Uterus (tissue), 3 donors: ENCODE measurements at regions not wholly inside any gene's neighbourhood (a gene's known extent, or its start where the extent isn't known, plus 50 kb on each side); places are given as distances from the start of the nearest gene placed in this dataset.
"Not testable (repeated sequence)": the region's sequence is repeated elsewhere in the genome, so short reads cannot be mapped to it uniquely, and the experiment has no call there.

Experiments used
- DNase-seq, 2 donors: peaks; one replicate each; pipeline ENCODE4 v3.0.0-alpha.2; 2019 to 2020
- H3K27ac ChIP-seq, 2 donors: fragments of 200-600 bp; sonication (generic); 1 replicate in 1 of 2; 2 replicates in 1 of 2; pipeline ENCODE4 v1.5.1; 2016 to 2018
- H3K27me3 ChIP-seq, 2 donors: fragments of 200-600 bp; sonication (generic); one replicate each; pipeline ENCODE4 v1.5.1; 2018 to 2019; ENCODE audit warnings: control low read depth in 1 of 2
- H3K36me3 ChIP-seq, 2 donors: fragments of 200-600 bp; sonication (generic); one replicate each; pipeline ENCODE4 v1.5.1; 2019; ENCODE audit warnings: control low read depth in 1 of 2
- H3K4me1 ChIP-seq, 2 donors: fragments of 200-600 bp; sonication (generic); one replicate each; pipeline ENCODE4 v1.5.1; 2018 to 2019; ENCODE audit warnings: control low read depth in 1 of 2
- H3K4me3 ChIP-seq, 2 donors: fragments of 200-600 bp; sonication (generic); 1 replicate in 1 of 2; 2 replicates in 1 of 2; pipeline ENCODE4 v1.5.1; 2018 to 2019; ENCODE audit warnings: mild to moderate bottlenecking in 1 of 2
- H3K9me3 ChIP-seq, 2 donors: fragments of 200-600 bp; sonication (generic); one replicate each; pipeline ENCODE4 v1.5.1; 2019; ENCODE audit warnings: control low read depth in 1 of 2
- CTCF ChIP-seq, 4 experiments: fragments of 200-600 bp in 2 of 4; fragments of 450-650 bp in 2 of 4; sonication (generic) in 2 of 4; IDR thresholded peaks; one replicate each; pipeline ENCODE4 v1.5.1; 2016 to 2019; ENCODE audit warnings: antibody characterized with exemption in 4 of 4, mild to moderate bottlenecking in 2 of 4, moderate library complexity in 1 of 4
- POLR2A ChIP-seq, 2 donors: fragments of 450-650 bp; IDR thresholded peaks; one replicate each; pipeline ENCODE4 v1.6.1; 2016; ENCODE audit warnings: antibody characterized with exemption in 2 of 2, mild to moderate bottlenecking in 1 of 2, moderate library complexity in 1 of 2
- intact Hi-C: fragments of 100-400 bp; cut with DNase I; formaldehyde crosslinking; loops from one replicate; pipeline ENCODE4 v1.15.1; 2023; ENCODE audit warnings: low total_unique reads
- donor health status: DM: yes; HTN: yes; CAD: no.

- DNase-seq, H3K27ac ChIP-seq, H3K27me3 ChIP-seq, H3K36me3 ChIP-seq, H3K4me3 ChIP-seq, intact Hi-C loops, H3K4me1 ChIP-seq, H3K9me3 ChIP-seq: not testable (repeated sequence)
Measured at GRCh38 chr7:51388241-51388640, 71.6 kb upstream of the COBL start.

DNA sequence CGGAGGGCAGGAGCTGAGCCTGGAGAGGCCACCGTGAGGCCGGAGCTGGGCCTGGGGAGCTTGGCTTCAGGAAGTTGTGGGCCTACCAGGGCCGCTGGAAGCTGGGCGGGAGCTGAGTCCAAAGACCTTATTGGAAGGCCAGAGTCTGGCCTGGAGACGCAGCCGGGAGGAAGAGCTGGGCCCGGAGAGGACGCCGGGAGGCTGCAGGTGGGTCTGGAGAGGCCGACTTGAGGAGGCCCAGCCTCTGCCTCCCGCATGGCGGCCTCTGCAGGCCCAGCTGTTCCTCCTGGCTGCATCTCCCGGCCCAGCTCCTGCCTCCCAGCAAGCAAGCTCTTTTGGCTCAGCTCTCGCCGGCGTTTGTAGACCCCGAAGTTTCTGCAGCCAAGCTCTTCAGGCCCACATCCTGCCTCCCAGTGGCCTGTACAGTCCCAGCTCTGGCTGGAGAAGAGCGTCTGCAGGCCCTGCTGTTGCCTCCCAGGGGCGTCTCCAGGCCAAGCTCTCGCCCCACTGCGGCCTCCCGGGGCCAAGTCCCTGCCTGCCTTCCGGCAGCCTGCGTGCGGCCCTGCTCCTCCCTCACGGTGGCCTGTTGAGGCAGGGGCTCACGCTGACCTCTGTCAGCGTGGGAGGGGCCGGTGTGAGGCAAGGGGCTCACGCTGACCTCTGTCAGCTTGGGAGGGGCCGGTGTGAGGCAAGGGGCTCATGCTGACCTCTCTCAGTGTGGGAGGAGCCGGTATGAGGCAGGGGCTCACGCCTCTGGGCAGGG lies 70.4 kb upstream of the COBL start:
- H3K27ac ChIP-seq, intact Hi-C loops, H3K4me3 ChIP-seq, H3K36me3 ChIP-seq, H3K9me3 ChIP-seq, H3K27me3 ChIP-seq, DNase-seq, H3K4me1 ChIP-seq: not testable (repeated sequence)

DNA sequence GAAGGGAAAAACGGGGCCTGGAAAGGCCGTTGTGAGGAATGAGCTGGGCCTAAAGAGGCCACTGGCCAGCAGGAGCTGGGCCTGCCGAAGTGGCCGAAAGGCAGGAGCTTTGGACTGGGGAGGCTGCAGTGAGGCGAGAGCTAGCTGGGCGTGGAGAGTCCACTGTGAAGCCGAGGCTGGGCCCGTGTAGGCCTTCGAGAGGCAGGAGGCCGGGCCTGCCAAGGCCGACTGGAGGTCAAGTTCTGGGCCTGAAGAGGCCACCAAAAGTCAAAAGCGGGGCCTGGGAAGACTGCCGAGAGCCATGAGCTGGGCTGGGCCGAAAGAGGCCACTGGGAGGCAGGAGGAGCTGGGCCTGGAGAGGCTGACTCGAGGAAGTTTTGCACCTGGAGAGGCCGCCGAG lies 69.6 kb upstream of the COBL start:
- H3K4me3 ChIP-seq, H3K4me1 ChIP-seq, H3K36me3 ChIP-seq, intact Hi-C loops, H3K27ac ChIP-seq, DNase-seq, H3K27me3 ChIP-seq, H3K9me3 ChIP-seq: not testable (repeated sequence)

- H3K36me3 ChIP-seq, intact Hi-C loops, H3K4me3 ChIP-seq, H3K27ac ChIP-seq, H3K9me3 ChIP-seq, DNase-seq, H3K27me3 ChIP-seq, H3K4me1 ChIP-seq: not testable (repeated sequence)
Measured at GRCh38 chr7:51382243-51382642, 65.6 kb upstream of the COBL start.

DNA sequence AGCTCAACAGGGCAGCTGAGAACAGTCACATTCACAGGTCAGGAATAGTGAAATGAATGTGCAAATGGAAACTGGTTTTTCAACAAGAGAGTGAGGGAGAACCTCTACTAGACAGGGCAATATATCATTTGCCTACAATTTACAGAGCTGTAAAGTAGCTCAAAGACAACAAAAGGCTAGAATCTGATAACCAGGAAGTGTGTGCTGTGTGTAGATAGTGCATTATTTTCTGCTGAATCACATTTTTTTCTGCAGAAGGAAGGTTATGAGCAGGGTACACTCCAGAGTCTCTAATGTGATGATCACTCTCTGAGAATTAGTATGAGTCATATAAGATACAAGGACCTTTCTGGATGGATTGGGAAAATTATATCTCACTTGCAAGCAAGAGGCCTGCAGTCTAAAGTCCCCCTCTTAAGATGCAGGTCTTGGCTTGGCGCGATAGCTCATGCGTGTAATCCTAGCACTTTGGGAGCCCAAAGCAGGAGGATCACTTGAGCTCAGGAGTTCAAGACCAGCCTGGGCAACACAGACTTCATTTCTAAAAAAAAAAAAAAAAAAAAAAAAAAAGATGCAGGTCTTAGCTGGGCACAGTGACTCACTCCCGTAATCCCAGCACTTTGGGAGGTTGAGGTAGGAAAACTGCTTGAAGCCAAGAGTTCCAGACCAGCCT lies 59.9 kb upstream of the COBL start:
- TF ChIP-seq POLR2A (IDR thresholded peaks at IDR 0.05) (no peak), CTCF (IDR thresholded peaks at IDR 0.05) (no peak)
- Histone ChIP-seq H3K27me3 (no peaks in the 10 kb centered on the region), H3K4me1 (no peaks in the 10 kb centered on the region), H3K27ac (no peak overlapping the region), H3K9me3 (no peaks in the 10 kb centered on the region), H3K36me3 (no peaks in the 10 kb centered on the region), H3K4me3 (no peak overlapping the region)
- intact Hi-C loops: no loop called here
- no peak for DNase-seq

DNA sequence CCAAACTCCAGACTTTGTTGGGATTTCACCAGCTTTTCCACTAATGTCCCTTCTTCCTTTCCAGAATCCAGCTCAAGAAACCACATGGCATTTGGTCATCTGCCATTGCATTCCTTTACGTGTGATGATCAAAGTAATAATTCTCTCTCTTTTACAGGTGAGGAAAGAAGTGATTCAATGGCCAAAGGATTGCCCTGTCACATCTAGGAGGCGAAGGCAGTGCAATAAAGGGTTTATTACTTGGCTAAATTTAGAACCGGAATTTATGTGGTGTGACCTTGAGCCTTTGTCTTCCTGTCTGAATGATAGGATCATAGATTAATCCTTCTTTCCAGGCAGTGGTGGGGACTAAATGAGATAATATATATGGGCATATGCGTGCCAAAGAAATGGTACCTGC lies 58.3 kb upstream of the COBL start:
- DNase-seq: no peak
- intact Hi-C loops: no loop called here
- Histone ChIP-seq H3K36me3 (no peaks in the 10 kb centered on the region), H3K27me3 (no peaks in the 10 kb centered on the region), H3K9me3 (no peaks in the 10 kb centered on the region), H3K4me1 (no peaks in the 10 kb centered on the region), H3K4me3 (no peak overlapping the region), H3K27ac (no peak overlapping the region)
- TF ChIP-seq POLR2A (IDR thresholded peaks at IDR 0.05) (no peak), CTCF (IDR thresholded peaks at IDR 0.05) (no peak)

DNA sequence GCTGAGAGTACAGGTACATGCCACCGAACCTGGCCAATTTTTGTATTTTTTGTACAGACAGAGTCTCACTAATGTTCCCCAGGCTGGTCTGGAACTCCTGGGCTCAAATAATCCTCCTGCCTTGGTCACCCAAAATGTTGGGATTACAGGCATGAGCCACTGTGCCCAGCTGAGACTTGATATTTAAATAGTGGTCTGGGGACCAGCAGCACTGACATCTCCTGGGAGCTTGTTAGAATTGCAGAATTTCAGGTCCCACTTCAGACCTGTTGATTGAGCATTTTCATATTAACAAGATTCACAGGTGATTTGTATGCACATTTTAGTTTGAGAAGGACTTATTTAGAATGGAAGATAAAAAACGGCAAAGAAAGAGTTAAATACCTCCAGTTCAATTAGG lies 57.0 kb upstream of the COBL start:
- intact Hi-C loops, H3K4me1 ChIP-seq, H3K27me3 ChIP-seq, H3K27ac ChIP-seq, DNase-seq, H3K36me3 ChIP-seq, H3K9me3 ChIP-seq, H3K4me3 ChIP-seq: not testable (repeated sequence)

- no peaks in the 10 kb centered on the region for H3K27me3 ChIP-seq
- H3K4me1 ChIP-seq: no peaks in the 10 kb centered on the region
- TF ChIP-seq CTCF (IDR thresholded peaks at IDR 0.05): no peak
- no peak for TF ChIP-seq POLR2A (IDR thresholded peaks at IDR 0.05)
- H3K4me3 ChIP-seq: no peak overlapping the region
- intact Hi-C loops: no loop called here
- H3K27ac ChIP-seq: no peak overlapping the region
- DNase-seq: no peak
- no peaks in the 10 kb centered on the region for H3K9me3 ChIP-seq
- H3K36me3 ChIP-seq: no peaks in the 10 kb centered on the region
Measured at GRCh38 chr7:51369746-51370145, 53.1 kb upstream of the COBL start.

DNA sequence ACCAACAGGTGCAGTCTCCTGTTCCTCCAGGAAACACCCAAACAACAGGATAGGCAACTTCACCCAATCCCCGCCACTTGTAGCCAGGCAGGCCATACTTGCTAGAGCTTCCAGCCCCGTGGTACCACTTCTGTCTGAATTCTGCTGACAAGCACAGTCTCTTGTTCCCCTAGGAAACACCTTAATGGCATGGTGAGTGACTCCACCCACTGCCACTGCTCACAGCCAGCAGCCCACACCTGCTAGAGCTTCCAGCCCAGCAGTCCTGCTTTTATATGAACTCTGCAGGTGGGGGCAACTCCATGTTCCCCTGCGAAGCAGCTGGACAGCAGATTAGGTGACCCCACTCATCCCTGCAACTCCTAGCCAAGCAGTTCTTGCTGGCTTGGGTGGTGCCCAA lies 52.6 kb upstream of the COBL start:
- H3K27ac ChIP-seq, H3K4me3 ChIP-seq, H3K4me1 ChIP-seq, H3K9me3 ChIP-seq, DNase-seq, H3K27me3 ChIP-seq, H3K36me3 ChIP-seq, intact Hi-C loops: not testable (repeated sequence)
